ENCODE measurements at regions not wholly inside any gene's neighbourhood (a gene's known extent, or its start where the extent isn't known, plus 50 kb on each side); places are given as distances from the start of the nearest gene placed in this dataset.

DNA sequence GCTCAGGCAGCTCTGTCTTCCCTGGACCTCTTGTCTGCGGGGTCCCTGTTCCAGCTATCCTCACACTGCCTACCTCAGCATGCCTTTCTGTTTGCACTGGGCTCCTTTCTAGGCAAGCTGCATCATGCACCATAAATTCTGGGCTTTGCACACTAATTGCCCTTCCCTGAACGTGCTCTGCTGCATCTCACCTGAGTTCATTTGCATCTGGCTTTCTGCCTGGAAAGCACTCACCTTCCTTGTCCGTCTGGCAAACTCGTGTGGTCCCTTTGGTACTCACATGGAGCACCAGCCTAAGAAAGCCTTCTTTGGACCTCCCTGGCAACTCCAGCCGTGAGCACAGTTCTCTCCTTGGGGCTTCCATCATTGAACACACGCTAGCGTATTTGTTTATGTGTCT, 365.6 kb downstream of the SV2B start:
- Histone ChIP-seq H3K4me1 (no peaks in the 10 kb centered on the region), H3K4me3 (no peak overlapping the region), H3K36me3 (no peaks in the 10 kb centered on the region), H3K27ac (no peak overlapping the region), H3K27me3 (no peaks in the 10 kb centered on the region), H3K9me3 (no peaks in the 10 kb centered on the region)
- DNase-seq (ENCODE audit: low spot score): no peak
- TF ChIP-seq, protein P1, sequence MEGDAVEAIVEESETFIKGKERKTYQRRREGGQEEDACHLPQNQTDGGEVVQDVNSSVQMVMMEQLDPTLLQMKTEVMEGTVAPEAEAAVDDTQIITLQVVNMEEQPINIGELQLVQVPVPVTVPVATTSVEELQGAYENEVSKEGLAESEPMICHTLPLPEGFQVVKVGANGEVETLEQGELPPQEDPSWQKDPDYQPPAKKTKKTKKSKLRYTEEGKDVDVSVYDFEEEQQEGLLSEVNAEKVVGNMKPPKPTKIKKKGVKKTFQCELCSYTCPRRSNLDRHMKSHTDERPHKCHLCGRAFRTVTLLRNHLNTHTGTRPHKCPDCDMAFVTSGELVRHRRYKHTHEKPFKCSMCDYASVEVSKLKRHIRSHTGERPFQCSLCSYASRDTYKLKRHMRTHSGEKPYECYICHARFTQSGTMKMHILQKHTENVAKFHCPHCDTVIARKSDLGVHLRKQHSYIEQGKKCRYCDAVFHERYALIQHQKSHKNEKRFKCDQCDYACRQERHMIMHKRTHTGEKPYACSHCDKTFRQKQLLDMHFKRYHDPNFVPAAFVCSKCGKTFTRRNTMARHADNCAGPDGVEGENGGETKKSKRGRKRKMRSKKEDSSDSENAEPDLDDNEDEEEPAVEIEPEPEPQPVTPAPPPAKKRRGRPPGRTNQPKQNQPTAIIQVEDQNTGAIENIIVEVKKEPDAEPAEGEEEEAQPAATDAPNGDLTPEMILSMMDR (IDR thresholded peaks at IDR 0.05): no peak

DNA sequence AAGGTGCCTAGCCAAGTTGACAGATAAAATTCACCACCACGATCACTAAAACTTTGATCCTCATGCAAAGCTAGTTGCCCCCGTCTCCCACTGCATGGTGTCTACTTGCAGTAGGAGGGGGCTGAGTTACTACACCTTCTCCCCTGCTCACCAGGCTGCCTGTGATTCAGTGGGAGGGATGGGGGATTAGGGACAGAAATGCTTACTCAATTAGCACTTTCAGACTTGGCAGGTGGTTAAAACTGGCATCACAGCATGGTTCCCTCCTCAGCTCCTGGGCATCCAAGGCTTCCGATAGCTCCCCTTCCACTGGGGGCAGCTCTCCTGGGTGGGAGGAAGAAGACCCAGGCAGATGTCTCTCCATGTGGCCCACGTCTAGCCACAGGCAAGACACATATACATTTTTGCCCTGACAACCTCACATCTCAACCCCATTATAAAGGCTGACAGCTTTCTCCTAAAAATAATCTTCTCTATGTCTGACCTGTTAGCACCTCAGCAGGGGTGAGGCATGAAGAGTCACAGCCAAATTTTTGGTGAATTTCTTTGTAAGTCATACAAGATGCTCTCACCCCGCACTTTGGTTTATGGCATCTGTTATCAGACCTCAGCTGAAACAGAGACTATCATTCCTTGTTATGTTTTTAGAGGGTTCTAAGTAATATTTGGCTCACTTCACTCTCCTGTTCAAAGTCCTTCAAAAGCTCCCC, 369.0 kb downstream of the SV2B start:
- Histone ChIP-seq H3K4me1 (no peaks in the 10 kb centered on the region), H3K27ac (no peak overlapping the region), H3K9me3 (no peaks in the 10 kb centered on the region), H3K36me3 (no peaks in the 10 kb centered on the region), H3K27me3 (no peaks in the 10 kb centered on the region), H3K4me3 (no peak overlapping the region)
- TF ChIP-seq, protein P1 (IDR thresholded peaks at IDR 0.05): no peak
- DNase-seq (ENCODE audit: low spot score): no peak

DNA sequence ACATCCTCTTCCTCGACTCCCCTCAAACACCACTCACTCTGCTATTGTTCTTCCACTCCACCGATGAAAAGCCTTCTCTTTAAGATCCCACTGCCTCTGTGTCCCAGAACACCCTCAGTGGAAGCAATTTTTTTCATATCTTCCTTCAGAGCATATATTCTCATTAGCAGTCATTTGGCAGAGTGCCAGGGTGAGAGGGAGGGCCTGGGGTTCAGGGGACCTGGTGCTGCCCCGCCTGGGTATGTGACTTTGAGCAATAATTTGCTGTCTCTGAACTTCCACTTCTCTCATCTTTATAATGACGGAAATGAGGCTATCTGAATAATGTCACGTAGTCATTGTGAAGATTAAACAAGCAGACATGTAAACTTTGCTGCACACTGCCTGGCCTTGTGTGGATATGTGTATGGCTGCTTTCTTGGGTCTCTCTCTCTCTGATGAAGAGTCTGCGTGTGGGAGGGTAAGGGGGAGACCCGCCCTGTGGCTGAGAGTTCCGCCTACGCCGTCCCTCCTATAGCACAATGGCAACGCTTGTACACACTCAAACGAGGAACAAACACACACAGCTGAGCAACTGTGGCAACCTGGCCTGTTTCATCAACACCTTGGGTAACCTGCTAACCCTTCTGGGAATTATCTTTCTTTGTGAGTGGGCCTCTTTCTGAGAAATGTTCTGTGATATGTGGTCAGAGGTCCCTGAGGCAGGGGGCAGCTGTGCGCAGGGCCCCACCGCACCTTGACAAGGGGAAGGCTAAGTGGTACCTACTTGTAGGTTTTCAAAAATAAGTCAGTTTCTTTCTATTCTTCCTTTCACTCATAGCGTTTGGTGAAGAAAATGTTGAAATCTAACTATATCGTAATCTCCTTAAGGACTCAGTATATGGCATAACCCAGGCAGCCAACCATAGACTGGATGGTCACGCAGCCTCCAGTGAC, 369.8 kb downstream of the SV2B start:
- H3K27ac ChIP-seq: no peak overlapping the region
- no peaks in the 10 kb centered on the region for H3K9me3 ChIP-seq
- no peak overlapping the region for H3K4me3 ChIP-seq
- DNase-seq (ENCODE audit: low spot score): no peak
- TF ChIP-seq, protein P1 (IDR thresholded peaks at IDR 0.05): no peak
- no peaks in the 10 kb centered on the region for H3K4me1 ChIP-seq
- H3K27me3 ChIP-seq: no peaks in the 10 kb centered on the region
- no peaks in the 10 kb centered on the region for H3K36me3 ChIP-seq

DNA sequence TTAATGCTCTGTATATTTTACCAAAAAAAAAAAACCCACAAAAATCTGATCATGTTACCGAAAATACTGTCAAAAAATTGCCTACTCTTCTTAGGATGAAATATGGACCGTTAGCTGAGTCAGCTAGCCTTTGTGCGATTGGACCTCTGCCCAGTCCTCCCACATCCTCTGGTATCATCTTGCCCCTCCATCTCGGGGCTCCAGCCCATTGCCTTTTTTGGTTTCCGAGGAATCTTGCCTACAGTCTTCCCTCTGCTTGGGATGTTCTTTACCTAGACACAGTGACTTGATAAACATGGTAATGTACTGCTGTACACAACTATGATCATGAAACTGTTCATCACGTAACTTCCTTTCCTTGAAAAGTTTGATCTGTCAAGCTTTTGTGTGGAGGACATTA, 371.4 kb downstream of the SV2B start:
- no peaks in the 10 kb centered on the region for H3K9me3 ChIP-seq
- H3K4me3 ChIP-seq: no peak overlapping the region
- no peaks in the 10 kb centered on the region for H3K4me1 ChIP-seq
- H3K27ac ChIP-seq: no peak overlapping the region
- no peaks in the 10 kb centered on the region for H3K36me3 ChIP-seq
- no peak for DNase-seq (ENCODE audit: low spot score)
- TF ChIP-seq, protein P1 (IDR thresholded peaks at IDR 0.05): no peak
- no peaks in the 10 kb centered on the region for H3K27me3 ChIP-seq

DNA sequence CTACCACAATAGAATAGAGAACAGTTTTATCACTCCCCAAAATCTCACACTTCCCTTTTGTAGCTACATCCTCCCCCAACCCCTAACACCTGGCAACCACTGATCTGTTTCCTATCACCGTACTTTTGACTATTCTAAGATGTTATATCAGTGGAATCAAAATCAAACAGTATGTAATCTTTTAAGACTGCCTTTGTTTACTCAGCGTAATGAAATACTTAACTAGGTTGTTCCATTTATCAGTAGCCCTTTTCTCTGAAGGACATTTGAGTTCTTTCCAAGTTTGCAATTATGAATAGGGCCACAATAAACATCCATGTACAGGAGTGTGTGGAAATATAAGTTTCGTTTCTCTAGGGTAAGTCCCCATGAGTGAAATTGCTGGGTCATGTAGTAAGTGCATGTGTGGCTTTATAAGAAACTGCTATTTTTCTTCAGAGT, 372.3 kb downstream of the SV2B start:
- Histone ChIP-seq H3K9me3 (no peaks in the 10 kb centered on the region), H3K4me1 (no peaks in the 10 kb centered on the region), H3K4me3 (no peak overlapping the region), H3K27me3 (no peaks in the 10 kb centered on the region), H3K36me3 (no peaks in the 10 kb centered on the region), H3K27ac (no peak overlapping the region)
- TF ChIP-seq, protein P1 (IDR thresholded peaks at IDR 0.05): no peak
- no peak for DNase-seq (ENCODE audit: low spot score)
